ENCODE measurements at regions not wholly inside any gene's neighbourhood (a gene's known extent, or its start where the extent isn't known, plus 50 kb on each side); places are given as distances from the start of the nearest gene placed in this dataset.

DNA sequence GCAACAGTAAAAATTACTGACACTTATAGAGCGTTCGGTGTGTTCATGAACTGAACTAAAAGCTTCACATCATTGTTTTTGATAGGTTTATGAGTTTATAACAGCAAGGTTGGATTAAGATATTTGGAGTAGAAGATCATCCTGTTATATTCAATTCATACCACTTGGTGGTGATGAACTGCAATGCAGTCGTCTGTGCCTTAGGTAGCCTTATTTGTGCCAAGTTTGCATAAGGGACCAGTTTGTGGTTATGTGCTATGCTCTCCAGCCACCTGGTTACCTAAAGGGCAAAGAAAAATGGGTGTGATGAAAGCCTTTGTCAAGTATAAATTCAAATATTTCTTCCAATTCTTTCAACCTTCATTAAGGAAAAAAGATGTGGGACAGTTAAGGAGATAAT is 150.9 kb upstream of the KCNH7 start:
- in situ Hi-C loops (cut with MboI; ENCODE audit: low sequenced_read_pairs, unreplicated experiment) = no loop called here
- no peak for DNase-seq (ENCODE audit: low spot score)

GRCh38 chr2:162974771-162975170 is 136.2 kb upstream of the KCNH7 start:
- DNase-seq (ENCODE audit: low spot score) = no peak
- in situ Hi-C loops (cut with MboI; ENCODE audit: low sequenced_read_pairs, unreplicated experiment) = no loop called here
- TF ChIP-seq CTCF (IDR thresholded peaks at IDR 0.05; ENCODE audit: borderline replicate concordance, control extremely low read depth, extremely low read depth, insufficient read depth, missing control alignments) = no peak

More for the DNA sequence above, 150.9 kb upstream of the KCNH7 start:
- no peak for TF ChIP-seq CTCF (IDR thresholded peaks at IDR 0.05; ENCODE audit: borderline replicate concordance, control extremely low read depth, extremely low read depth, insufficient read depth, missing control alignments)

DNA sequence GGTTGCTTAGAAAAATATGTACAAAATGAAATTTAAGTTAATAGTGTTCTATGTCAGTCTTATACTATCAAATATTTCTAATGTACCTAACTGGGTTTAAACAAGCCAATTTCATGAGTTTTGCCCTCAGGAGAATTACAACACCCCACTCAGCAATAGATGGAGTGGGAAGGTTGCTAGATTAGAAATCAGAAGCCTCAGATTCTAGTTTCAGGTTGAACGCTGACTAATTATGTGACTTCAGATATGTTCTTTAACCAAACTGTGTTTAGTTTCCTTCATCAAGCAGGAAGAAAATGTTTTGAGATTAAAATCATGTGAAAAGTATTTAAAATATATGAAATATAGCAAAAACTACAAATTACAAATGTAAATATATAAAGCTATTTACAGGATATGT is 133.8 kb upstream of the KCNH7 start:
- TF ChIP-seq CTCF (IDR thresholded peaks at IDR 0.05; ENCODE audit: borderline replicate concordance, control extremely low read depth, extremely low read depth, insufficient read depth, missing control alignments) = no peak
- DNase-seq (ENCODE audit: low spot score) = no peak
- in situ Hi-C loops (cut with MboI; ENCODE audit: low sequenced_read_pairs, unreplicated experiment) = no loop called here

GRCh38 chr2:162968306-162968705 is 129.7 kb upstream of the KCNH7 start:
- in situ Hi-C loops (cut with MboI; ENCODE audit: low sequenced_read_pairs, unreplicated experiment) = no loop called here
- TF ChIP-seq CTCF (IDR thresholded peaks at IDR 0.05; ENCODE audit: borderline replicate concordance, control extremely low read depth, extremely low read depth, insufficient read depth, missing control alignments) = no peak
- no peak for DNase-seq (ENCODE audit: low spot score)

- DNase-seq (ENCODE audit: low spot score) = no peak
- in situ Hi-C loops (cut with MboI; ENCODE audit: low sequenced_read_pairs, unreplicated experiment) = no loop called here
- no peak for TF ChIP-seq CTCF (IDR thresholded peaks at IDR 0.05; ENCODE audit: borderline replicate concordance, control extremely low read depth, extremely low read depth, insufficient read depth, missing control alignments)
Measured at GRCh38 chr2:162967811-162968210, 129.2 kb upstream of the KCNH7 start.

- DNase-seq (ENCODE audit: low spot score) = no peak
- no peak for TF ChIP-seq CTCF (IDR thresholded peaks at IDR 0.05; ENCODE audit: borderline replicate concordance, control extremely low read depth, extremely low read depth, insufficient read depth, missing control alignments)
- in situ Hi-C loops (cut with MboI; ENCODE audit: low sequenced_read_pairs, unreplicated experiment) = no loop called here
Measured at GRCh38 chr2:162967147-162967546, 128.6 kb upstream of the KCNH7 start.

DNA sequence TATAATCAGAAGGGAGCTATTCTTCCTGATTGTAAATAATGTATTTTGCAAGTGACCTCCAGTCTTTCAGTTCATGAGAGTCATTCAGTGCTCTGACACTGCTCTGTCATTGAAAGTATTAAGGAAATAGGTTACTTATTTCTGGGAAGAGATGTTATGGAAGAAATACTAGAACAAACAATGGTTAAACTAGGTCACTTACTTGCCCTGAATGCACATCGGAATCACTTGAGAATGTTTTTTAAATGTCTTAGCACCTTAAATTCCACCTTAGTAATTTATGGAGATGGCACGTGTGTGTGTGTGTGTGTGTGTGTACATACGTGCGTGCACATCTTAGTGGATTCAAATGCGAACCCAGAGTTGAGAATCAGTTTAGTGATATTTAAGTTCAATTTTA is 126.6 kb upstream of the KCNH7 start:
- TF ChIP-seq CTCF (IDR thresholded peaks at IDR 0.05; ENCODE audit: borderline replicate concordance, control extremely low read depth, extremely low read depth, insufficient read depth, missing control alignments) = no peak
- in situ Hi-C loops (cut with MboI; ENCODE audit: low sequenced_read_pairs, unreplicated experiment) = no loop called here
- DNase-seq (ENCODE audit: low spot score) = no peak

Data from GM13976 (cell line).